Epithelial cell of proximal tubule (primary cell): ENCODE measurements at regions not wholly inside any gene's neighbourhood (a gene's known extent, or its start where the extent isn't known, plus 50 kb on each side); places are given as distances from the start of the nearest gene placed in this dataset.

ENCODE experiments used
- DNase-seq: peaks from one replicate; pipeline ENCODE4 v3.0.0-alpha.2; 2011; ENCODE audit warnings: low read depth
- H3K4me3 ChIP-seq: 2 replicates; pipeline ENCODE4 v1.5.1; 2011; ENCODE audit warnings: low read depth, mild to moderate bottlenecking, low read length
- CTCF ChIP-seq: conservative IDR thresholded peaks from 2 replicates; pipeline ENCODE4 v1.5.1; 2012; ENCODE audit warnings: low read depth, mild to moderate bottlenecking, low read length

GRCh38 chr1:185581961-185582725, 152.0 kb upstream of the HMCN1 start:
- TF ChIP-seq CTCF, result no peak
- DNase-seq, result no peak
- H3K4me3 ChIP-seq, result no peak overlapping the region

GRCh38 chr1:185581020-185581419, 153.2 kb upstream of the HMCN1 start:
- H3K4me3 ChIP-seq, result no peak overlapping the region
- TF ChIP-seq CTCF, result no peak
- DNase-seq, result no peak

GRCh38 chr1:185578293-185578692, 155.9 kb upstream of the HMCN1 start:
- DNase-seq, result no peak
- TF ChIP-seq CTCF, result no peak
- no peak overlapping the region for H3K4me3 ChIP-seq

- peak; percentile 83 for DNase-seq
- no peak overlapping the region for H3K4me3 ChIP-seq
- no peak for TF ChIP-seq CTCF
Observed at GRCh38 chr1:185574139-185574875, 159.9 kb upstream of the HMCN1 start.

GRCh38 chr1:185573677-185574076, 160.5 kb upstream of the HMCN1 start:
- TF ChIP-seq CTCF, result no peak
- no peak for DNase-seq
- H3K4me3 ChIP-seq, result no peak overlapping the region

GRCh38 chr1:185573162-185573561, 161.0 kb upstream of the HMCN1 start:
- no peak for DNase-seq
- no peak overlapping the region for H3K4me3 ChIP-seq
- no peak for TF ChIP-seq CTCF
